IMR-90 (cell line): ENCODE measurements at regions not wholly inside any gene's neighbourhood (a gene's known extent, or its start where the extent isn't known, plus 50 kb on each side); places are given as distances from the start of the nearest gene placed in this dataset.

Source experiments
- ATAC-seq: fragments of 200-7000 bp; cut with Tn5 transposase; 2 replicates; pipeline ENCODE4 v1.9.1; 2020; ENCODE audit warnings: low read depth, mild to moderate bottlenecking, moderate library complexity
- BruUV-seq: library from RNA; stranded (reverse); fragments of 400-500 nt; replicated peaks from 2 replicates; lab custom pipeline; 2021; lab: Mats Ljungman, UMichigan
- CTCF ChIA-PET: fragments of 300-600 bp; formaldehyde crosslinking; extraction: SDS; loops from one replicate; lab custom pipeline; 2021; ENCODE audit warnings: antibody characterized with exemption; lab: Yijun Ruan, JAX
- POLR2A ChIA-PET: fragments of 300-600 bp; sonication (Branson Sonifier 250); formaldehyde crosslinking; loops from one replicate; lab custom pipeline; 2022; ENCODE audit warnings: antibody characterized with exemption; ENCODE audit not compliant: unreplicated experiment; lab: Charles Lee
- DNase-seq: peaks from one replicate; pipeline ENCODE4 v3.0.0; 2013
- H2AFZ ChIP-seq: replicated peaks from 2 replicates; pipeline ENCODE3; 2013; ENCODE audit warnings: low read length, mild to moderate bottlenecking; ENCODE audit not compliant: poor library complexity
- H2AK5ac ChIP-seq: 2 replicates; pipeline ENCODE4 v1.6.1; 2013; ENCODE audit warnings: low read depth, low read length, inconsistent platforms
- H2AK9ac ChIP-seq: replicated peaks from 2 replicates; pipeline ENCODE3; 2013; ENCODE audit warnings: mild to moderate bottlenecking, low read depth, low read length, moderate library complexity; ENCODE audit not compliant: poor library complexity
- H2BK120ac ChIP-seq: 2 replicates; pipeline ENCODE4 v1.6.1; 2013; ENCODE audit warnings: low read depth, low read length, inconsistent platforms
- H2BK15ac ChIP-seq: 3 replicates; pipeline ENCODE4 v1.6.1; 2013; ENCODE audit warnings: low read depth, low read length, inconsistent platforms
- H2BK20ac ChIP-seq: 2 replicates; pipeline ENCODE4 v1.6.1; 2013; ENCODE audit warnings: low read depth, mild to moderate bottlenecking, inconsistent platforms, low read length, moderate library complexity
- H2BK5ac ChIP-seq: 2 replicates; pipeline ENCODE4 v1.6.1; 2013; ENCODE audit warnings: mild to moderate bottlenecking, low read depth, low read length, inconsistent platforms; ENCODE audit not compliant: poor library complexity, severe bottlenecking
- H3K14ac ChIP-seq: replicated peaks from 2 replicates; pipeline ENCODE4 v1.6.1; 2013; ENCODE audit warnings: low read depth, low read length, inconsistent platforms
- H3K18ac ChIP-seq: 2 replicates; pipeline ENCODE4 v1.6.1; 2013; ENCODE audit warnings: low read depth, low read length, control low read depth
- H3K23ac ChIP-seq: 2 replicates; pipeline ENCODE4 v1.6.1; 2013; ENCODE audit warnings: low read depth, low read length, inconsistent platforms
- H3K27ac ChIP-seq: 2 replicates; pipeline ENCODE4 v1.5.1; 2013; ENCODE audit warnings: mild to moderate bottlenecking, control low read depth, low read length; ENCODE audit not compliant: insufficient read depth
- H3K27me3 ChIP-seq: 2 replicates; pipeline ENCODE4 v1.6.1; 2013; ENCODE audit warnings: low read length; ENCODE audit not compliant: control insufficient read depth, insufficient read depth
- H3K36me3 ChIP-seq: 2 replicates; pipeline ENCODE4 v1.6.1; 2013; ENCODE audit warnings: low read length, mixed read lengths; ENCODE audit not compliant: control insufficient read depth, insufficient read depth
- H3K4ac ChIP-seq: 2 replicates; pipeline ENCODE4 v1.6.1; 2013; ENCODE audit warnings: low read depth, low read length, inconsistent platforms
- H3K4me1 ChIP-seq: 2 replicates; pipeline ENCODE4 v1.6.1; 2013; ENCODE audit warnings: low read length, mixed read lengths; ENCODE audit not compliant: control insufficient read depth, insufficient read depth
- H3K4me2 ChIP-seq: 2 replicates; pipeline ENCODE4 v1.6.1; 2013; ENCODE audit warnings: low read depth, mild to moderate bottlenecking, control low read depth, low read length, moderate library complexity
- H3K4me3 ChIP-seq: 2 replicates; pipeline ENCODE4 v1.5.1; 2013; ENCODE audit warnings: low read depth, mild to moderate bottlenecking, control low read depth, low read length, moderate library complexity; ENCODE audit not compliant: insufficient read depth
- H3K56ac ChIP-seq: 2 replicates; pipeline ENCODE4 v1.6.1; 2013; ENCODE audit warnings: low read length, inconsistent platforms; ENCODE audit not compliant: insufficient read depth; ENCODE audit errors: extremely low read depth
- H3K79me1 ChIP-seq, 2 experiments: 2 replicates each; pipeline ENCODE4 v1.6.1; 2013; ENCODE audit warnings: low read length in 2 of 2, inconsistent platforms in 1 of 2, low read depth in 1 of 2
- H3K9ac ChIP-seq: 2 replicates; pipeline ENCODE4 v1.6.1; 2013; ENCODE audit warnings: low read depth, low read length, control low read depth
- H3K9me1 ChIP-seq: 2 replicates; pipeline ENCODE4 v1.6.1; 2013; ENCODE audit warnings: low read length, inconsistent platforms; ENCODE audit not compliant: insufficient read depth
- H3K9me3 ChIP-seq: 2 replicates; pipeline ENCODE4 v1.6.1; 2013; ENCODE audit warnings: low read length; ENCODE audit not compliant: control insufficient read depth, insufficient read depth
- H4K20me1 ChIP-seq: 2 replicates; pipeline ENCODE4 v1.6.1; 2013; ENCODE audit warnings: low read length, inconsistent platforms; ENCODE audit not compliant: insufficient read depth
- H4K5ac ChIP-seq: 2 replicates; pipeline ENCODE4 v1.6.1; 2013; ENCODE audit warnings: mild to moderate bottlenecking, low read depth, low read length, control low read depth
- H4K8ac ChIP-seq, 2 experiments: 2 replicates each; pipeline ENCODE4 v1.6.1; 2013; ENCODE audit warnings: low read depth in 2 of 2, low read length in 2 of 2, control low read depth in 1 of 2, inconsistent platforms in 1 of 2
- H4K91ac ChIP-seq: 2 replicates; pipeline ENCODE4 v1.6.1; 2013; ENCODE audit warnings: low read depth, low read length, inconsistent platforms; ENCODE audit not compliant: insufficient read depth
- CEBPB ChIP-seq: IDR thresholded peaks from 2 replicates; pipeline ENCODE4 v1.6.1; 2012; ENCODE audit warnings: low read depth, low read length, improper control_type of control experiment
- ELK1 ChIP-seq: fragments of 150-350 bp; IDR thresholded peaks from 2 replicates; pipeline ENCODE4 v1.6.1; 2016; ENCODE audit warnings: low read depth, mild to moderate bottlenecking, low read length, moderate library complexity, borderline replicate concordance
- WGBS, 2 experiments: methylation state at CpG; one replicate each; pipeline versions ENCODE4 v1.1.5 to v1.1.7; 2013; ENCODE audit warnings: missing lambda C conversion rate in 2 of 2; ENCODE audit not compliant: insufficient read length in 1 of 2; ENCODE audit errors: extremely low coverage in 2 of 2; 5-methylcytosine and 5-hydroxymethylcytosine counted together
- dilution Hi-C: fragments of 300-500 bp; cut with HindIII; formaldehyde crosslinking; loops from one replicate; pipeline ENCODE4 v1.14.3; 2018; ENCODE audit warnings: low sequenced_read_pairs; ENCODE audit not compliant: unreplicated experiment
- in situ Hi-C: fragments of 300-500 bp; cut with MboI; formaldehyde crosslinking; loops from 3 replicates; pipeline ENCODE4 v1.14.3; 2019; ENCODE audit warnings: low sequenced_read_pairs, inconsistent platforms, mixed read lengths
- intact Hi-C: fragments of 100-400 bp; cut with micrococcal nuclease; formaldehyde crosslinking; loops from 2 replicates; pipeline ENCODE4 v1.10.0; 2022

GRCh38 chr3:159830523-159831154, 158.0 kb upstream of the IL12A start:
- H3K27me3 ChIP-seq, result no peaks in the 10 kb centered on the region
- TF ChIP-seq CEBPB (peak; percentile 68), ELK1 (no peak)
- dilution Hi-C loops (no loop called here), intact Hi-C loops (no loop called here), in situ Hi-C loops (no loop called here)
- no CpG with 5 or more reads among the region's 1 CpG for WGBS, 2 experiments
- H3K79me1 ChIP-seq, result peaks cover 37 to 66% of the 10 kb centered on the region in 2 experiments
- H2BK120ac ChIP-seq, result peak overlapping the region; percentile 63
- ChIA-PET CTCF (interaction anchor here (0.6 to 4.1 kb wide), 3 partner anchors 12 to 53 kb away, joined by 3 to 37 read pairs (median 3); no protein-coding TSS in a partner anchor), POLR2A (no interaction called here)
- H2BK15ac ChIP-seq, result peak overlapping the region; percentile 0; the same call in 1 of the 3 replicates
- H4K8ac ChIP-seq, result peak overlapping the region in 1 of 2 experiments; percentile 71; a peak in 2 of 4 replicates
- peaks cover 8% of the 10 kb centered on the region for H3K9me1 ChIP-seq
- peak overlapping the region; percentile 79 for H3K18ac ChIP-seq
- 0 out of 2 replicates have a peak overlapping the region, but pooled peaks have one; percentile 81 for H3K23ac ChIP-seq
- H3K9me3 ChIP-seq, result no peaks in the 10 kb centered on the region
- H4K5ac ChIP-seq, result peak overlapping the region; percentile 1; the same call in 1 of the 2 replicates
- H3K27ac ChIP-seq, result no peak overlapping the region
- no peak overlapping the region for H3K4me3 ChIP-seq
- H3K9ac ChIP-seq, result no peak overlapping the region; the same call in 1 of the 2 replicates
- H3K4ac ChIP-seq, result peak overlapping the region; percentile 45; the same call in 1 of the 2 replicates
- peak overlapping the region; percentile 12 for H3K14ac ChIP-seq
- DNase-seq (peak; percentile 52), ATAC-seq (no peak)
- H4K20me1 ChIP-seq, result peaks cover 14% of the 10 kb centered on the region
- H2AK5ac ChIP-seq, result peak overlapping the region; percentile 48; the same call in 1 of the 2 replicates
- BruUV-seq, result no TSS peak
- H2BK5ac ChIP-seq, result peak overlapping the region; percentile 63
- H3K36me3 ChIP-seq, result no peaks in the 10 kb centered on the region
- H4K91ac ChIP-seq, result no peak overlapping the region
- no peak overlapping the region for H3K56ac ChIP-seq
- H3K4me1 ChIP-seq, result peaks cover 10% of the 10 kb centered on the region
- H3K4me2 ChIP-seq, result no peak overlapping the region
- H2BK20ac ChIP-seq, result peak overlapping the region; percentile 76
- H2AK9ac ChIP-seq, result no peak overlapping the region
- no peak overlapping the region for H2AFZ ChIP-seq
